Lower leg skin (tissue), 4 donors: ENCODE measurements at regions not wholly inside any gene's neighbourhood (a gene's known extent, or its start where the extent isn't known, plus 50 kb on each side); places are given as distances from the start of the nearest gene placed in this dataset.

ENCODE experiments used
- DNase-seq, 2 donors: peaks; one replicate each; pipeline ENCODE4 v3.0.0-alpha.2; 2019; ENCODE audit warnings: low spot score in 2 of 2
- H3K4me3 ChIP-seq: fragments of 200-600 bp; sonication (generic); 2 replicates; pipeline ENCODE4 v1.5.1; 2017; ENCODE audit warnings: mild to moderate bottlenecking, low read depth; ENCODE audit not compliant: poor library complexity, severe bottlenecking
- CTCF ChIP-seq, 3 donors: fragments of 450-650 bp; IDR thresholded peaks; one replicate each; pipeline ENCODE4 v1.5.1; 2016; ENCODE audit warnings: antibody characterized with exemption in 3 of 3, mild to moderate bottlenecking in 3 of 3, moderate library complexity in 2 of 3
- POLR2A ChIP-seq, 2 donors: fragments of 450-650 bp; IDR thresholded peaks; one replicate each; pipeline ENCODE4 v1.6.1; 2016 to 2017; ENCODE audit warnings: antibody characterized with exemption in 2 of 2, mild to moderate bottlenecking in 1 of 2, moderate library complexity in 1 of 2
- WGBS, 2 donors: methylation state at CpG; one replicate each; pipeline ENCODE4 v1.1.5; 2018; 5-methylcytosine and 5-hydroxymethylcytosine counted together
- intact Hi-C: fragments of 100-400 bp; cut with DNase I; formaldehyde crosslinking; loops from one replicate; pipeline ENCODE4 v1.15.0; 2023; ENCODE audit warnings: low total_unique reads

- intact Hi-C loops: no loop called here
Observed at GRCh38 chr19:29448046-29448445, 77.7 kb upstream of the VSTM2B start.

GRCh38 chr19:29449371-29449770 is 76.4 kb upstream of the VSTM2B start:
- H3K4me3 ChIP-seq: no peak overlapping the region
- 79 to 89% methylated on average over 5 of the region's 5 CpGs for WGBS, 2 donors
- intact Hi-C loops: no loop called here
- DNase-seq: peak in 1 of 2 donors; percentile 10
- no peak for TF ChIP-seq POLR2A (IDR thresholded peaks at IDR 0.05)
- no peak for TF ChIP-seq CTCF (IDR thresholded peaks at IDR 0.05)

More at GRCh38 chr19:29448046-29448445, 77.7 kb upstream of the VSTM2B start:
- no peak overlapping the region for H3K4me3 ChIP-seq
- 81 to 95% methylated on average over 8 of the region's 8 CpGs for WGBS, 2 donors
- no peak for TF ChIP-seq CTCF (IDR thresholded peaks at IDR 0.05)
- no peak for TF ChIP-seq POLR2A (IDR thresholded peaks at IDR 0.05)
- peak; percentile 9 to 69 for DNase-seq

GRCh38 chr19:29450306-29450705 is 75.5 kb upstream of the VSTM2B start:
- no peak for TF ChIP-seq POLR2A (IDR thresholded peaks at IDR 0.05)
- TF ChIP-seq CTCF (IDR thresholded peaks at IDR 0.05): no peak
- no peak for DNase-seq
- no peak overlapping the region for H3K4me3 ChIP-seq
- intact Hi-C loops: no loop called here
- 65 to 78% methylated on average over 4 of the region's 4 CpGs for WGBS, 2 donors

GRCh38 chr19:29450812-29451211 is 75.0 kb upstream of the VSTM2B start:
- intact Hi-C loops: no loop called here
- 74 to 84% methylated on average over 4 of the region's 4 CpGs for WGBS, 2 donors
- DNase-seq: no peak

GRCh38 chr19:29454109-29454508 is 71.7 kb upstream of the VSTM2B start:
- no peak for TF ChIP-seq CTCF (IDR thresholded peaks at IDR 0.05)
- TF ChIP-seq POLR2A (IDR thresholded peaks at IDR 0.05): no peak
- WGBS, 2 donors: 90 to 91% methylated on average over 15 of the region's 15 CpGs
- DNase-seq: peak in 1 of 2 donors; percentile 70
- no peak overlapping the region for H3K4me3 ChIP-seq
- intact Hi-C loops: no loop called here

More at GRCh38 chr19:29450812-29451211, 75.0 kb upstream of the VSTM2B start:
- H3K4me3 ChIP-seq: no peak overlapping the region
- TF ChIP-seq POLR2A (IDR thresholded peaks at IDR 0.05): no peak

GRCh38 chr19:29457413-29457812 is 68.4 kb upstream of the VSTM2B start:
- no peak for DNase-seq
- TF ChIP-seq CTCF (IDR thresholded peaks at IDR 0.05) (no peak), POLR2A (IDR thresholded peaks at IDR 0.05) (no peak)
- H3K4me3 ChIP-seq: no peak overlapping the region
- 69 to 90% methylated on average over 1 of the region's 1 CpG for WGBS, 2 donors
- intact Hi-C loops: no loop called here
